ENCODE measurements at regions not wholly inside any gene's neighbourhood (a gene's known extent, or its start where the extent isn't known, plus 50 kb on each side); places are given as distances from the start of the nearest gene placed in this dataset.

- TF ChIP-seq ZNF416 (CRISPR knock-in tag; IDR thresholded peaks at IDR 0.05) (no peak), ATF2 (CRISPR knock-in tag; IDR thresholded peaks at IDR 0.05; ENCODE audit: borderline replicate concordance, low read depth) (no peak), USF2 (CRISPR knock-in tag; IDR thresholded peaks at IDR 0.05) (no peak), E2F5 (CRISPR knock-in tag; IDR thresholded peaks at IDR 0.05) (no peak), CBFB (CRISPR knock-in tag; IDR thresholded peaks at IDR 0.05; ENCODE audit: low read depth) (no peak), ZNF263 (CRISPR knock-in tag; IDR thresholded peaks at IDR 0.05; ENCODE audit: low read depth) (no peak), TEAD1 (CRISPR knock-in tag; IDR thresholded peaks at IDR 0.05) (no peak), E2F4 (CRISPR knock-in tag; IDR thresholded peaks at IDR 0.05; ENCODE audit: borderline replicate concordance, low read depth) (no peak), SP1 (CRISPR knock-in tag; conservative IDR thresholded peaks at IDR 0.05) (no peak)
These were observed 1381.5 kb downstream of the SLITRK5 start (continued) for GRCh38 chr13:89052699-89053098.

- H3K27ac Mint-ChIP-seq = no peak overlapping the region
- H3K27me3 Mint-ChIP-seq (ENCODE audit: low read depth) = no peaks in the 10 kb centered on the region
- H3K4me3 Mint-ChIP-seq = no peak overlapping the region
- ATAC-seq (no peak), DNase-seq (ENCODE audit: low spot score) (no peak)
- H3K36me3 Mint-ChIP-seq = no peaks in the 10 kb centered on the region
- TF ChIP-seq GRHL2 (CRISPR knock-in tag; IDR thresholded peaks at IDR 0.05; ENCODE audit: insufficient replicate concordance, severe bottlenecking) = no peak
- ChIA-PET CTCF (no interaction called here), POLR2A (no interaction called here)
- no peaks in the 10 kb centered on the region for H3K4me1 Mint-ChIP-seq
- peaks cover 10% of the 10 kb centered on the region for H3K9me3 Mint-ChIP-seq
These were observed 1382.2 kb downstream of the SLITRK5 start for GRCh38 chr13:89053418-89053817.

- no peak for TF ChIP-seq TCF7 (CRISPR knock-in tag; IDR thresholded peaks at IDR 0.05; ENCODE audit: low read depth)
- TF ChIP-seq ATF3 (CRISPR knock-in tag; conservative IDR thresholded peaks at IDR 0.05) = no peak
- no peak for TF ChIP-seq SOX15 (CRISPR knock-in tag; IDR thresholded peaks at IDR 0.05)
- TF ChIP-seq ZNF532 (CRISPR knock-in tag; IDR thresholded peaks at IDR 0.05; ENCODE audit: borderline replicate concordance) = no peak
- TF ChIP-seq NR3C1 (CRISPR knock-in tag; conservative IDR thresholded peaks at IDR 0.05; ENCODE audit: low read depth) = no peak
- no peak for TF ChIP-seq RELA (CRISPR knock-in tag; IDR thresholded peaks at IDR 0.05; ENCODE audit: borderline replicate concordance)
- no peak overlapping the region for H3K27ac Mint-ChIP-seq
- peaks cover 10% of the 10 kb centered on the region for H3K9me3 Mint-ChIP-seq
- POLR2A ChIA-PET = no interaction called here
- H3K4me3 Mint-ChIP-seq = no peak overlapping the region
- peaks cover 7% of the 10 kb centered on the region for H3K4me1 Mint-ChIP-seq
- no peaks in the 10 kb centered on the region for H3K27me3 Mint-ChIP-seq (ENCODE audit: low read depth)
- DNase-seq (ENCODE audit: low spot score) (no peak), ATAC-seq (no peak)
- CTCF ChIA-PET = no interaction called here
- H3K36me3 Mint-ChIP-seq = no peaks in the 10 kb centered on the region
These were observed 1386.1 kb downstream of the SLITRK5 start for GRCh38 chr13:89057274-89057673.
